CD4-positive, alpha-beta T cell (primary cell): ENCODE measurements at regions not wholly inside any gene's neighbourhood (a gene's known extent, or its start where the extent isn't known, plus 50 kb on each side); places are given as distances from the start of the nearest gene placed in this dataset.

Experiments
- ATAC-seq: fragments of 200-7000 bp; cut with Tn5 transposase; one replicate; pipeline ENCODE4 v1.10.0; 2022; ENCODE audit warnings: mild to moderate bottlenecking; ENCODE audit not compliant: poor library complexity
- CTCF ChIA-PET: fragments of 350-600 bp; sonication (Branson Sonifier 250); formaldehyde crosslinking; loops from one replicate; lab custom pipeline; 2021; ENCODE audit warnings: antibody characterized with exemption, inconsistent platforms; lab: Charles Lee
- POLR2A ChIA-PET: fragments of 350-600 bp; sonication (Branson Sonifier 250); formaldehyde crosslinking; loops from one replicate; lab custom pipeline; 2021; ENCODE audit warnings: antibody characterized with exemption, inconsistent platforms; lab: Charles Lee
- DNase-seq, 14 experiments: peaks; one replicate each; pipeline ENCODE4 v3.0.0-alpha.2; 2013 to 2020; ENCODE audit warnings: mixed read lengths in 2 of 14
- H3K27ac ChIP-seq, 2 donors: one replicate each; pipeline versions ENCODE4 v1.5.1 to v1.7.0; 2013; ENCODE audit warnings: low read length in 2 of 2, low read depth in 1 of 2, mild to moderate bottlenecking in 1 of 2
- H3K27me3 ChIP-seq, 2 experiments: 1 replicate in 1 of 2; 2 replicates in 1 of 2; pipeline versions ENCODE4 v1.6.1 to v1.7.0; 2013; ENCODE audit warnings: low read length in 2 of 2, control low read depth in 1 of 2, mild to moderate bottlenecking in 1 of 2, moderate library complexity in 1 of 2; ENCODE audit not compliant: insufficient read depth in 2 of 2, control insufficient read depth in 1 of 2
- H3K36me3 ChIP-seq: one replicate; pipeline ENCODE4 v1.6.1; 2013; ENCODE audit warnings: low read length, control low read depth; ENCODE audit not compliant: insufficient read depth
- H3K4me1 ChIP-seq: one replicate; pipeline ENCODE4 v1.6.1; 2013; ENCODE audit warnings: low read length, control low read depth; ENCODE audit not compliant: insufficient read depth
- H3K4me3 ChIP-seq: one replicate; pipeline ENCODE4 v1.5.1; 2013; ENCODE audit warnings: mild to moderate bottlenecking, low read length, moderate library complexity
- H3K9me3 ChIP-seq, 2 experiments: 1 replicate in 1 of 2; 2 replicates in 1 of 2; pipeline versions ENCODE4 v1.6.1 to v1.7.0; 2013; ENCODE audit warnings: low read length in 2 of 2, mild to moderate bottlenecking in 2 of 2, control low read depth in 1 of 2, moderate library complexity in 1 of 2; ENCODE audit not compliant: control insufficient read depth in 1 of 2, insufficient read depth in 1 of 2
- H3K27ac Mint-ChIP-seq: one replicate; pipeline ENCODE4 v1.8.0; 2020; ENCODE audit warnings: mixed read lengths
- H3K27me3 Mint-ChIP-seq: one replicate; pipeline ENCODE4 v1.8.0; 2021; ENCODE audit warnings: mixed read lengths
- H3K36me3 Mint-ChIP-seq: one replicate; pipeline ENCODE4 v1.8.0; 2021; ENCODE audit warnings: low read depth, mixed read lengths
- H3K4me1 Mint-ChIP-seq: one replicate; pipeline ENCODE4 v1.8.0; 2021; ENCODE audit warnings: low read depth, mixed read lengths
- H3K4me3 Mint-ChIP-seq: one replicate; pipeline ENCODE4 v1.8.0; 2020; ENCODE audit warnings: mild to moderate bottlenecking, mixed read lengths
- H3K9me3 Mint-ChIP-seq: one replicate; pipeline ENCODE4 v1.8.0; 2020; ENCODE audit warnings: mixed read lengths
- CTCF ChIP-seq: fragments of 200-600 bp; IDR thresholded peaks from one replicate; pipeline ENCODE4 v1.8.0; 2022; ENCODE audit warnings: antibody characterized with exemption, mild to moderate bottlenecking
- intact Hi-C, 2 experiments: fragments of 100-400 bp; cut with DNase I in 1 of 2; cut with micrococcal nuclease in 1 of 2; formaldehyde crosslinking; loops; one replicate each; pipeline versions ENCODE4 v1.15.1 to v1.9.0; 2023 to 2025; cut with DNase I, micrococcal nuclease

GRCh38 chr9:111167341-111167740, 129.1 kb upstream of the LPAR1 start:
- H3K27me3 Mint-ChIP-seq, result no peaks in the 10 kb centered on the region
- H3K27ac Mint-ChIP-seq, result no peak overlapping the region
- no peak overlapping the region for H3K4me3 Mint-ChIP-seq
- Histone ChIP-seq H3K9me3 (peaks cover 8 to 12% of the 10 kb centered on the region in 2 experiments), H3K36me3 (no peaks in the 10 kb centered on the region), H3K27me3 (no peaks in the 10 kb centered on the region), H3K4me1 (no peaks in the 10 kb centered on the region), H3K4me3 (no peak overlapping the region), H3K27ac (no peak overlapping the region)
- intact Hi-C loops, result no loop called here
- H3K4me1 Mint-ChIP-seq, result no peaks in the 10 kb centered on the region
- POLR2A ChIA-PET, result no interaction called here
- ATAC-seq, result no peak
- peaks cover 14% of the 10 kb centered on the region for H3K9me3 Mint-ChIP-seq
- CTCF ChIA-PET, result no interaction called here
- no peak for TF ChIP-seq CTCF
- H3K36me3 Mint-ChIP-seq, result no peaks in the 10 kb centered on the region
- no peak for DNase-seq

- no peak overlapping the region for H3K4me3 Mint-ChIP-seq
- peaks cover 8 to 12% of the 10 kb centered on the region in 2 experiments for H3K9me3 ChIP-seq
- no peaks in the 10 kb centered on the region for H3K36me3 Mint-ChIP-seq
- H3K9me3 Mint-ChIP-seq, result peaks cover 14% of the 10 kb centered on the region
- intact Hi-C loops, result no loop called here
- CTCF ChIA-PET, result no interaction called here
- H3K27me3 Mint-ChIP-seq, result no peaks in the 10 kb centered on the region
- H3K36me3 ChIP-seq, result no peaks in the 10 kb centered on the region
- POLR2A ChIA-PET, result no interaction called here
- H3K4me1 ChIP-seq, result no peaks in the 10 kb centered on the region
- H3K27ac Mint-ChIP-seq, result no peak overlapping the region
- no peak for DNase-seq
- no peaks in the 10 kb centered on the region for H3K27me3 ChIP-seq
- H3K4me1 Mint-ChIP-seq, result no peaks in the 10 kb centered on the region
- TF ChIP-seq CTCF, result no peak
- H3K4me3 ChIP-seq, result no peak overlapping the region
- no peak overlapping the region for H3K27ac ChIP-seq
- ATAC-seq, result no peak
Observed at GRCh38 chr9:111163716-111164389, 125.6 kb upstream of the LPAR1 start.

- no peak for DNase-seq
- no peak for ATAC-seq
- no peaks in the 10 kb centered on the region for H3K27me3 Mint-ChIP-seq
- Histone ChIP-seq H3K4me3 (no peak overlapping the region), H3K4me1 (no peaks in the 10 kb centered on the region), H3K9me3 (peaks cover 8 to 12% of the 10 kb centered on the region in 2 experiments), H3K27me3 (no peaks in the 10 kb centered on the region), H3K27ac (no peak overlapping the region), H3K36me3 (no peaks in the 10 kb centered on the region)
- intact Hi-C loops, result no loop called here
- no peak overlapping the region for H3K4me3 Mint-ChIP-seq
- no peaks in the 10 kb centered on the region for H3K36me3 Mint-ChIP-seq
- H3K4me1 Mint-ChIP-seq, result no peaks in the 10 kb centered on the region
- H3K27ac Mint-ChIP-seq, result no peak overlapping the region
- CTCF ChIA-PET, result no interaction called here
- POLR2A ChIA-PET, result no interaction called here
- no peak for TF ChIP-seq CTCF
- H3K9me3 Mint-ChIP-seq, result peaks cover 4% of the 10 kb centered on the region
Observed at GRCh38 chr9:111162026-111162425, 123.8 kb upstream of the LPAR1 start.
